ENCODE measurements at regions not wholly inside any gene's neighbourhood (a gene's known extent, or its start where the extent isn't known, plus 50 kb on each side); places are given as distances from the start of the nearest gene placed in this dataset.

GRCh38 chr4:60757986-60758680 lies 442.0 kb upstream of the ADGRL3 start:
- Histone ChIP-seq H3K36me3 (no peaks in the 10 kb centered on the region), H3K9me3 (no peaks in the 10 kb centered on the region), H3K4me1 (no peaks in the 10 kb centered on the region), H3K27ac (no peak overlapping the region), H3K4me3 (no peak overlapping the region), H3K27me3 (no peaks in the 10 kb centered on the region)
- 68 to 77% methylated on average over 1 of the region's 1 CpG for WGBS, 2 donors
- ATAC-seq (ENCODE audit: low FRiP score in 2 of 2) (no peak), DNase-seq (no peak)
- no peak for TF ChIP-seq POLR2AphosphoS5 (IDR thresholded peaks at IDR 0.05)
- TF ChIP-seq EP300 (IDR thresholded peaks at IDR 0.05), result no peak
- TF ChIP-seq CTCF (IDR thresholded peaks at IDR 0.05), result no peak
- no peak for TF ChIP-seq POLR2A (IDR thresholded peaks at IDR 0.05)

GRCh38 chr4:60759518-60760245 lies 440.4 kb upstream of the ADGRL3 start:
- H3K4me1 ChIP-seq, result no peaks in the 10 kb centered on the region
- TF ChIP-seq EP300 (IDR thresholded peaks at IDR 0.05) (no peak), CTCF (IDR thresholded peaks at IDR 0.05) (no peak), POLR2AphosphoS5 (IDR thresholded peaks at IDR 0.05) (no peak), POLR2A (IDR thresholded peaks at IDR 0.05) (no peak)
- 89% methylated on average over 4 of the region's 4 CpGs for whole genome bisulfite sequencing, 2 donors
- H3K36me3 ChIP-seq, result no peaks in the 10 kb centered on the region
- no peak overlapping the region for H3K4me3 ChIP-seq
- DNase-seq (no peak), ATAC-seq (ENCODE audit: low FRiP score in 2 of 2) (no peak)
- no peaks in the 10 kb centered on the region for H3K27me3 ChIP-seq
- no peaks in the 10 kb centered on the region for H3K9me3 ChIP-seq
- H3K27ac ChIP-seq, result no peak overlapping the region

- H3K27me3 ChIP-seq, result no peaks in the 10 kb centered on the region
- ATAC-seq (ENCODE audit: low FRiP score in 2 of 2), result no peak
- no peaks in the 10 kb centered on the region for H3K9me3 ChIP-seq
- TF ChIP-seq EP300 (IDR thresholded peaks at IDR 0.05) (no peak), POLR2AphosphoS5 (IDR thresholded peaks at IDR 0.05) (no peak), POLR2A (IDR thresholded peaks at IDR 0.05) (no peak), CTCF (IDR thresholded peaks at IDR 0.05) (no peak)
- WGBS, 2 donors, result 86 to 89% methylated on average over 3 of the region's 3 CpGs
- no peaks in the 10 kb centered on the region for H3K36me3 ChIP-seq
- H3K27ac ChIP-seq, result no peak overlapping the region
- H3K4me3 ChIP-seq, result no peak overlapping the region
- DNase-seq, result no peak
- H3K4me1 ChIP-seq, result no peaks in the 10 kb centered on the region
Observed at GRCh38 chr4:60780874-60781273, 419.3 kb upstream of the ADGRL3 start.

- Histone ChIP-seq H3K4me1 (no peaks in the 10 kb centered on the region), H3K9me3 (no peaks in the 10 kb centered on the region), H3K36me3 (no peaks in the 10 kb centered on the region), H3K27me3 (no peaks in the 10 kb centered on the region), H3K27ac (no peak overlapping the region), H3K4me3 (no peak overlapping the region)
- ATAC-seq (ENCODE audit: low FRiP score in 2 of 2) (no peak), DNase-seq (no peak)
- TF ChIP-seq POLR2A (IDR thresholded peaks at IDR 0.05), result no peak
- TF ChIP-seq CTCF (IDR thresholded peaks at IDR 0.05), result no peak
- TF ChIP-seq EP300 (IDR thresholded peaks at IDR 0.05), result no peak
Observed at GRCh38 chr4:60790608-60791007, 409.5 kb upstream of the ADGRL3 start.

GRCh38 chr4:60794372-60794771 lies 405.8 kb upstream of the ADGRL3 start:
- H3K36me3 ChIP-seq, result no peaks in the 10 kb centered on the region
- TF ChIP-seq POLR2AphosphoS5 (IDR thresholded peaks at IDR 0.05), result no peak
- no peak for TF ChIP-seq POLR2A (IDR thresholded peaks at IDR 0.05)
- TF ChIP-seq EP300 (IDR thresholded peaks at IDR 0.05), result no peak
- no peak for TF ChIP-seq CTCF (IDR thresholded peaks at IDR 0.05)
- ATAC-seq (ENCODE audit: low FRiP score in 2 of 2) (no peak), DNase-seq (no peak)
- H3K4me1 ChIP-seq, result no peaks in the 10 kb centered on the region
- H3K27ac ChIP-seq, result no peak overlapping the region
- H3K4me3 ChIP-seq, result no peak overlapping the region
- WGBS, 2 donors, result 90% methylated on average over 10 to 14 of the region's 14 CpGs
- no peaks in the 10 kb centered on the region for H3K27me3 ChIP-seq
- H3K9me3 ChIP-seq, result no peaks in the 10 kb centered on the region

Measured in upper lobe of left lung (tissue), 6 donors.